PC-9 (cell line): ENCODE measurements at regions not wholly inside any gene's neighbourhood (a gene's known extent, or its start where the extent isn't known, plus 50 kb on each side); places are given as distances from the start of the nearest gene placed in this dataset.

Experiments used
- EZH2 ChIP-seq: fragments of 200-600 bp; sonication (generic); IDR thresholded peaks from 2 replicates; pipeline ENCODE4 v1.8.0; 2017; ENCODE audit warnings: antibody characterized with exemption, low read depth
- TF ChIP-seq, protein P1 (sequence below): fragments of 200-600 bp; sonication (generic); conservative IDR thresholded peaks from 2 replicates; pipeline ENCODE4 v1.6.1; 2017; ENCODE audit warnings: mixed run types, antibody characterized with exemption, mild to moderate bottlenecking, moderate library complexity

- TF ChIP-seq, protein P1, sequence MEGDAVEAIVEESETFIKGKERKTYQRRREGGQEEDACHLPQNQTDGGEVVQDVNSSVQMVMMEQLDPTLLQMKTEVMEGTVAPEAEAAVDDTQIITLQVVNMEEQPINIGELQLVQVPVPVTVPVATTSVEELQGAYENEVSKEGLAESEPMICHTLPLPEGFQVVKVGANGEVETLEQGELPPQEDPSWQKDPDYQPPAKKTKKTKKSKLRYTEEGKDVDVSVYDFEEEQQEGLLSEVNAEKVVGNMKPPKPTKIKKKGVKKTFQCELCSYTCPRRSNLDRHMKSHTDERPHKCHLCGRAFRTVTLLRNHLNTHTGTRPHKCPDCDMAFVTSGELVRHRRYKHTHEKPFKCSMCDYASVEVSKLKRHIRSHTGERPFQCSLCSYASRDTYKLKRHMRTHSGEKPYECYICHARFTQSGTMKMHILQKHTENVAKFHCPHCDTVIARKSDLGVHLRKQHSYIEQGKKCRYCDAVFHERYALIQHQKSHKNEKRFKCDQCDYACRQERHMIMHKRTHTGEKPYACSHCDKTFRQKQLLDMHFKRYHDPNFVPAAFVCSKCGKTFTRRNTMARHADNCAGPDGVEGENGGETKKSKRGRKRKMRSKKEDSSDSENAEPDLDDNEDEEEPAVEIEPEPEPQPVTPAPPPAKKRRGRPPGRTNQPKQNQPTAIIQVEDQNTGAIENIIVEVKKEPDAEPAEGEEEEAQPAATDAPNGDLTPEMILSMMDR: no peak
- no peak for TF ChIP-seq EZH2
Measured at GRCh38 chr1:80245813-80246212, 1239.3 kb upstream of the ADGRL4 start.
